ENCODE measurements at regions not wholly inside any gene's neighbourhood (a gene's known extent, or its start where the extent isn't known, plus 50 kb on each side); places are given as distances from the start of the nearest gene placed in this dataset.

DNA sequence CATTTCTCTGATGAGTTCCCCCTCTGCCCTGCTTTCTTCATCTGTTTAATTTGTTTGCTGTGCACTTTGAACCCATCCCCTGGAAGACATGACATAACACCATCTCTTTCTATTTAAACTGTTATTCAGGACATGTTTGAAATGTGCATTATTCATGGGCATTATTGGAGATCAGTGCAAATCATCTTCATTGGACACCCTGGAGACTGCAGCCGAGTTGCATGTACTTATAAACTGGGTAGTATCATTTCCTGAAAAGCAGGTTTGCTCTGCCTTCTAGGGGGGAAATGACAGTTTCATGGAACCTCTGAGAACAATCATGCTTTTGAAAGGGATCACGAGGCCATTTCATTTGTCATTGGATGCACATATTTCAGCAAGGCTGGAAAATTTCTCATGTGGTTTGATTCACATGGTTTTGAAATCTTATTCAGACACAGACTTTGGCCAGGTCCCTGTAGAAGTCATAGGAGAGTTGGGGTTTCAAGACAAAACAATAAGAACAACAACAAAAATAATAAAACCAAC, 462.8 kb upstream of the MEX3C start:
- H3K27ac ChIP-seq = no peak overlapping the region
- no peak for DNase-seq (ENCODE audit: low spot score)

DNA sequence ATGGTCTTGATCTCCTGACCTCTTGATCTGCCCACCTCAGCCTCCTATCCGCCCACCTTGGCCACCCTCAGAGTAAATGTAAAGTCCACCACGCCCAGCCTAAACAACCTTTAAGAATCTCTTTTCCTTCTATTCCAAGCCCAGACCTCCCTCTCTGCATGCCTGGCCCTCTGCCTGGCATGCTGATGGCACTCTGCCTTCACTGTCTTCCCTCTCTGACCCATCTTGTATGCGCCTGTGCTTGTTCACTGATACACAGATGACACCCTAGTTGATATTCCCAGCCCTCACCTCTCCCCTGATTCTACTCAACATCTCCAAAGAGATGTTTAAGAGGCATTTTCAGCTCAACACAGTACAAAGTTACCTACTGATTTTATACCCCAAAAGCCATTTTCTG, 466.8 kb upstream of the MEX3C start:
- TF ChIP-seq, protein P1, sequence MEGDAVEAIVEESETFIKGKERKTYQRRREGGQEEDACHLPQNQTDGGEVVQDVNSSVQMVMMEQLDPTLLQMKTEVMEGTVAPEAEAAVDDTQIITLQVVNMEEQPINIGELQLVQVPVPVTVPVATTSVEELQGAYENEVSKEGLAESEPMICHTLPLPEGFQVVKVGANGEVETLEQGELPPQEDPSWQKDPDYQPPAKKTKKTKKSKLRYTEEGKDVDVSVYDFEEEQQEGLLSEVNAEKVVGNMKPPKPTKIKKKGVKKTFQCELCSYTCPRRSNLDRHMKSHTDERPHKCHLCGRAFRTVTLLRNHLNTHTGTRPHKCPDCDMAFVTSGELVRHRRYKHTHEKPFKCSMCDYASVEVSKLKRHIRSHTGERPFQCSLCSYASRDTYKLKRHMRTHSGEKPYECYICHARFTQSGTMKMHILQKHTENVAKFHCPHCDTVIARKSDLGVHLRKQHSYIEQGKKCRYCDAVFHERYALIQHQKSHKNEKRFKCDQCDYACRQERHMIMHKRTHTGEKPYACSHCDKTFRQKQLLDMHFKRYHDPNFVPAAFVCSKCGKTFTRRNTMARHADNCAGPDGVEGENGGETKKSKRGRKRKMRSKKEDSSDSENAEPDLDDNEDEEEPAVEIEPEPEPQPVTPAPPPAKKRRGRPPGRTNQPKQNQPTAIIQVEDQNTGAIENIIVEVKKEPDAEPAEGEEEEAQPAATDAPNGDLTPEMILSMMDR (IDR thresholded peaks at IDR 0.05) = no peak
- no peaks in the 10 kb centered on the region for H3K27me3 ChIP-seq

More for the DNA sequence above, 462.8 kb upstream of the MEX3C start:
- no peaks in the 10 kb centered on the region for H3K27me3 ChIP-seq
- H3K4me3 ChIP-seq = no peak overlapping the region
- no peaks in the 10 kb centered on the region for H3K9me3 ChIP-seq
- no peaks in the 10 kb centered on the region for H3K36me3 ChIP-seq
- H3K4me1 ChIP-seq = no peaks in the 10 kb centered on the region
- TF ChIP-seq, protein P1 (IDR thresholded peaks at IDR 0.05) = no peak

DNA sequence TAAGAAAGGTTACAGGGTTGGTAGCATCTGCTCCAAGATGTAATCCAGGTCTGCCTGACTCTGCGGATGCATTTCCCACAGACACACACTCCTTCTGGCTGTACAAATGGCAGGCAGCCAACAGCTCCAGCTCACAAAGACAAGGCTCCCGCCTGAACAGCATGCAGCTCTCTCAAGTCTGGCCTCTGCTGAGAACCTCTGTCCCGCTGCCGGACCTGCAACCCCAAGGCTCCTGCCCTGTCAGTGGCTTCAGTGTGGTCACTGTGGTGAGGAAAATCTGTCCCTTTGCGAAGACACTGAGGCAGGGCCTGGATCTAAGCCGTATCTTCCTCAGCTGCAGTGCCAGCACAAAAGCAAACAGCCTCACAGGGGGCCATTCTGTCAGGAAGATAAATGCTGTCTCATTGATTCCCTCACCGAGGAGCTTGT, 469.3 kb upstream of the MEX3C start:
- DNase-seq (ENCODE audit: low spot score) = no peak
- Histone ChIP-seq H3K4me1 (peaks cover 0 to 5% of the 10 kb centered on the region in 2 donors), H3K9me3 (no peaks in the 10 kb centered on the region), H3K27ac (no peak overlapping the region), H3K27me3 (no peaks in the 10 kb centered on the region), H3K36me3 (no peaks in the 10 kb centered on the region), H3K4me3 (no peak overlapping the region)
- TF ChIP-seq, protein P1 (IDR thresholded peaks at IDR 0.05) = no peak

More for the DNA sequence above, 466.8 kb upstream of the MEX3C start:
- no peaks in the 10 kb centered on the region for H3K36me3 ChIP-seq
- no peak for DNase-seq (ENCODE audit: low spot score)
- no peak overlapping the region for H3K27ac ChIP-seq
- H3K4me1 ChIP-seq = peaks cover 0 to 5% of the 10 kb centered on the region in 2 donors
- H3K4me3 ChIP-seq = no peak overlapping the region
- no peaks in the 10 kb centered on the region for H3K9me3 ChIP-seq

DNA sequence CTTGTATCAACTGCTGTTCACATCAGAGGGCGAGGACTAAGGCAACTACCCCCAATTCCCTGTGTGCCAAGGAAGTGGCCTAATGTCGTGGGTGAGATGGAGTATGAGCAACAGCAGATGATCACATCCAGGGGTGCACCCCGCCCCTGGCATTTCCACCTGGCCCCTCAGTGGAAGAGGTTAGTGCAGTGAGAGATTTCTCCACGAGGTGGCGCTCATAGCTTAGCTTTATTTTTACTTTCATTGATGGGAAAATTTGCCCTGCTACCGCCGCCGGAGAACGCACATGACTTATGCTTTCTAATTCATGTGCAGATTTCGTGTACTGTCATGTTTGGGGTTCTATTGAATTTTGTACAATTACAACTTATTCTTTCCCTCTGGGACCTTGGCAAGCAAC, 470.6 kb upstream of the MEX3C start:
- Histone ChIP-seq H3K27me3 (no peaks in the 10 kb centered on the region), H3K36me3 (no peaks in the 10 kb centered on the region), H3K27ac (no peak overlapping the region), H3K9me3 (no peaks in the 10 kb centered on the region), H3K4me1 (peaks cover 0 to 5% of the 10 kb centered on the region in 2 donors), H3K4me3 (no peak overlapping the region)
- no peak for DNase-seq (ENCODE audit: low spot score)
- TF ChIP-seq, protein P1 (IDR thresholded peaks at IDR 0.05) = peak; percentile 46 to 86

DNA sequence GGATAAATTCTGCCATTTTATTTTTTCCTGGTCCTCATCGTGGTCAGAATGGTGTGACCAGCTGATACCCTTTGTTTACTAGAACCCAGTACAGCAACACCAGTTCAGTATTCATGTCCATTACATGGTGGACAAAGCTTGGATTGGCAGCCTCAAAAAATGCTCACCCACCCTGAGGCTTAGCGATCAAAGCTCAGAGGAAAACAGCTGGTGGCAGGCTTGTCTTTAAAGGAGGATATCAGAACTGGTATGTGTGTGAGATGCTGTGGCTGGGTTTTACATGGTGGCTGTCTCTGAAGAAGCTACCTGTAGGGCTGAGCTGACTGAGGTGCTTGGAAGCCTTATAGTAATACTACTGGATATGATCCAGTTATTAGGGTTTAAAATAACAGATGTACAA, 471.1 kb upstream of the MEX3C start:
- no peaks in the 10 kb centered on the region for H3K9me3 ChIP-seq
- H3K36me3 ChIP-seq = no peaks in the 10 kb centered on the region
- H3K27ac ChIP-seq = no peak overlapping the region
- DNase-seq (ENCODE audit: low spot score) = no peak
- H3K27me3 ChIP-seq = no peaks in the 10 kb centered on the region
- peaks cover 0 to 5% of the 10 kb centered on the region in 2 donors for H3K4me1 ChIP-seq
- H3K4me3 ChIP-seq = no peak overlapping the region
- TF ChIP-seq, protein P1 (IDR thresholded peaks at IDR 0.05) = no peak

DNA sequence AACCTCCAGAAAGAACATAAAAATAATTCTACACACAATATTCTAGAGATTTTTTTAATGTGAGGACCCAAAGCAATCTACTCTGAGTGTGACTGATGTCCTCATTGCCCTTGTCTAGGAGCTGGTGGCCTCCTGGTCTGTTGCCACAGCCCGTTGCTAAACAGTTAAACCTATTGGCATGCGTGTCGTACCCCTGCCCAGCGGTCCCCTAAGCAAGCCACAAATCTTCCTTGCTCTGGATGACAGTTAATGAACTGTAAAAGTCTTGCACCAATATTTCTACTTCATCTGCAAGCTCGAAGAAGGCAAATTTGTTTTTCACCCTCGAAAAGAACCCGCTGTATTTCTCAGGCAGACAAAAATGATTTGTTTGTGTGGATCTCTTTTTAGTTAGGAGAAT, 489.1 kb upstream of the MEX3C start:
- Histone ChIP-seq H3K27ac (no peak overlapping the region), H3K4me3 (no peak overlapping the region), H3K27me3 (no peaks in the 10 kb centered on the region), H3K9me3 (peaks cover 0 to 24% of the 10 kb centered on the region in 2 donors), H3K36me3 (no peaks in the 10 kb centered on the region), H3K4me1 (no peaks in the 10 kb centered on the region)
- DNase-seq (ENCODE audit: low spot score) = no peak
- TF ChIP-seq, protein P1 (IDR thresholded peaks at IDR 0.05) = no peak
